Duodenal mucosa (tissue), 2 donors: ENCODE measurements at regions not wholly inside any gene's neighbourhood (a gene's known extent, or its start where the extent isn't known, plus 50 kb on each side); places are given as distances from the start of the nearest gene placed in this dataset.

Experiments used
- H3K27ac ChIP-seq: one replicate; pipeline ENCODE4 v1.7.0; 2013; ENCODE audit warnings: low read depth, low read length
- H3K27me3 ChIP-seq, 2 donors: one replicate each; pipeline ENCODE4 v1.7.0; 2013; ENCODE audit warnings: low read length in 2 of 2, control low read depth in 1 of 2; ENCODE audit not compliant: insufficient read depth in 2 of 2, control insufficient read depth in 1 of 2
- H3K36me3 ChIP-seq, 2 donors: one replicate each; pipeline ENCODE4 v1.7.0; 2013; ENCODE audit warnings: low read length in 2 of 2, control low read depth in 1 of 2; ENCODE audit not compliant: insufficient read depth in 2 of 2, control insufficient read depth in 1 of 2
- H3K4me1 ChIP-seq, 2 donors: one replicate each; pipeline ENCODE4 v1.7.0; 2013; ENCODE audit warnings: low read length in 2 of 2, control low read depth in 1 of 2; ENCODE audit not compliant: insufficient read depth in 2 of 2, control insufficient read depth in 1 of 2
- H3K4me3 ChIP-seq, 2 donors: one replicate each; pipeline ENCODE4 v1.7.0; 2013; ENCODE audit warnings: low read length in 2 of 2, low read depth in 1 of 2
- H3K9ac ChIP-seq, 2 donors: one replicate each; pipeline ENCODE4 v1.7.0; 2013; ENCODE audit warnings: low read length in 2 of 2, low read depth in 1 of 2
- H3K9me3 ChIP-seq, 2 donors: one replicate each; pipeline ENCODE4 v1.7.0; 2013; ENCODE audit warnings: low read length in 2 of 2, control low read depth in 1 of 2; ENCODE audit not compliant: control insufficient read depth in 1 of 2

GRCh38 chr13:21228738-21229137, 52.3 kb downstream of the MRPL57 start:
- Histone ChIP-seq H3K27me3 (no peaks in the 10 kb centered on the region), H3K4me3 (no peak overlapping the region), H3K27ac (no peak overlapping the region), H3K36me3 (no peaks in the 10 kb centered on the region), H3K9me3 (no peaks in the 10 kb centered on the region), H3K9ac (no peak overlapping the region), H3K4me1 (no peaks in the 10 kb centered on the region)

GRCh38 chr13:21229241-21230024, 53.0 kb downstream of the MRPL57 start:
- Histone ChIP-seq H3K9ac (no peak overlapping the region), H3K4me1 (no peaks in the 10 kb centered on the region), H3K36me3 (no peaks in the 10 kb centered on the region), H3K9me3 (no peaks in the 10 kb centered on the region), H3K27ac (no peak overlapping the region), H3K4me3 (no peak overlapping the region), H3K27me3 (no peaks in the 10 kb centered on the region)

GRCh38 chr13:21230516-21230915, 54.1 kb downstream of the MRPL57 start:
- Histone ChIP-seq H3K9ac (no peak overlapping the region), H3K4me3 (no peak overlapping the region), H3K9me3 (no peaks in the 10 kb centered on the region), H3K27me3 (peaks cover 0 to 3% of the 10 kb centered on the region in 2 donors), H3K36me3 (no peaks in the 10 kb centered on the region), H3K27ac (no peak overlapping the region), H3K4me1 (no peaks in the 10 kb centered on the region)

- no peaks in the 10 kb centered on the region for H3K36me3 ChIP-seq
- H3K4me3 ChIP-seq = no peak overlapping the region
- H3K9ac ChIP-seq = no peak overlapping the region
- peaks cover 0 to 3% of the 10 kb centered on the region in 2 donors for H3K27me3 ChIP-seq
- no peaks in the 10 kb centered on the region for H3K9me3 ChIP-seq
- no peak overlapping the region for H3K27ac ChIP-seq
- no peaks in the 10 kb centered on the region for H3K4me1 ChIP-seq
Observed at GRCh38 chr13:21231426-21231940, 55.0 kb downstream of the MRPL57 start.

- Histone ChIP-seq H3K36me3 (no peaks in the 10 kb centered on the region), H3K9me3 (no peaks in the 10 kb centered on the region), H3K9ac (no peak overlapping the region), H3K4me1 (no peaks in the 10 kb centered on the region), H3K27ac (no peak overlapping the region), H3K4me3 (no peak overlapping the region), H3K27me3 (peaks cover 0 to 3% of the 10 kb centered on the region in 2 donors)
Observed at GRCh38 chr13:21232196-21232595, 55.7 kb downstream of the MRPL57 start.

GRCh38 chr13:21232599-21232998, 56.1 kb downstream of the MRPL57 start:
- no peaks in the 10 kb centered on the region for H3K4me1 ChIP-seq
- H3K4me3 ChIP-seq = peak overlapping the region in 1 of 2 donors; percentile 10
- H3K27me3 ChIP-seq = peaks cover 0 to 3% of the 10 kb centered on the region in 2 donors
- H3K9me3 ChIP-seq = no peaks in the 10 kb centered on the region
- peak overlapping the region; percentile 37 for H3K27ac ChIP-seq
- H3K36me3 ChIP-seq = no peaks in the 10 kb centered on the region
- no peak overlapping the region for H3K9ac ChIP-seq

GRCh38 chr13:21233086-21233485, 56.6 kb downstream of the MRPL57 start:
- Histone ChIP-seq H3K27ac (no peak overlapping the region), H3K4me3 (peak overlapping the region; percentile 10 to 40), H3K27me3 (peaks cover 0 to 3% of the 10 kb centered on the region in 2 donors), H3K4me1 (no peaks in the 10 kb centered on the region), H3K36me3 (no peaks in the 10 kb centered on the region), H3K9ac (no peak overlapping the region), H3K9me3 (no peaks in the 10 kb centered on the region)

- no peaks in the 10 kb centered on the region for H3K4me1 ChIP-seq
- H3K4me3 ChIP-seq = no peak overlapping the region
- peaks cover 0 to 3% of the 10 kb centered on the region in 2 donors for H3K27me3 ChIP-seq
- H3K36me3 ChIP-seq = no peaks in the 10 kb centered on the region
- H3K27ac ChIP-seq = no peak overlapping the region
- H3K9me3 ChIP-seq = no peaks in the 10 kb centered on the region
- no peak overlapping the region for H3K9ac ChIP-seq
Observed at GRCh38 chr13:21234526-21234925, 58.1 kb downstream of the MRPL57 start.

- no peaks in the 10 kb centered on the region for H3K4me1 ChIP-seq
- peaks cover 0 to 3% of the 10 kb centered on the region in 2 donors for H3K27me3 ChIP-seq
- H3K36me3 ChIP-seq = no peaks in the 10 kb centered on the region
- no peak overlapping the region for H3K27ac ChIP-seq
- no peaks in the 10 kb centered on the region for H3K9me3 ChIP-seq
- H3K4me3 ChIP-seq = no peak overlapping the region
- no peak overlapping the region for H3K9ac ChIP-seq
Observed at GRCh38 chr13:21235174-21235573, 58.7 kb downstream of the MRPL57 start.

- Histone ChIP-seq H3K27ac (no peak overlapping the region), H3K27me3 (peaks cover 0 to 3% of the 10 kb centered on the region in 2 donors), H3K9me3 (no peaks in the 10 kb centered on the region), H3K4me3 (no peak overlapping the region), H3K9ac (no peak overlapping the region), H3K36me3 (no peaks in the 10 kb centered on the region), H3K4me1 (no peaks in the 10 kb centered on the region)
Observed at GRCh38 chr13:21237081-21237480, 60.6 kb downstream of the MRPL57 start.
